Liver (tissue), 3 donors: ENCODE measurements at regions not wholly inside any gene's neighbourhood (a gene's known extent, or its start where the extent isn't known, plus 50 kb on each side); places are given as distances from the start of the nearest gene placed in this dataset.

ENCODE experiments used
- EGR1 ChIP-seq, 2 donors: IDR thresholded peaks; 2 replicates each; pipeline ENCODE4 v1.6.1; 2016 to 2018; ENCODE audit warnings: antibody characterized with exemption in 2 of 2, low read depth in 2 of 2
- GABPA ChIP-seq, 2 donors: IDR thresholded peaks in 1 of 2; conservative IDR thresholded peaks in 1 of 2; 2 replicates each; pipeline ENCODE4 v1.6.1; 2016; ENCODE audit warnings: antibody characterized with exemption in 2 of 2, mild to moderate bottlenecking in 1 of 2, moderate library complexity in 1 of 2
- JUND ChIP-seq, 2 donors: IDR thresholded peaks; 2 replicates each; pipeline ENCODE4 v1.6.1; 2016; ENCODE audit warnings: antibody characterized with exemption in 2 of 2
- MAX ChIP-seq: IDR thresholded peaks from 2 replicates; pipeline ENCODE4 v1.6.1; 2016; ENCODE audit warnings: antibody characterized with exemption
- REST ChIP-seq: IDR thresholded peaks from 2 replicates; pipeline ENCODE4 v1.6.1; 2016; ENCODE audit warnings: antibody characterized with exemption, mild to moderate bottlenecking
- TF ChIP-seq, protein P1 (sequence below): fragments of 150-350 bp; IDR thresholded peaks from 2 replicates; pipeline ENCODE4 v1.5.1; 2017; ENCODE audit warnings: improper control_type of control experiment, low read depth, low read length; ENCODE audit not compliant: missing input control
- donor health status: healthy.
- donor health status: healthy.

DNA sequence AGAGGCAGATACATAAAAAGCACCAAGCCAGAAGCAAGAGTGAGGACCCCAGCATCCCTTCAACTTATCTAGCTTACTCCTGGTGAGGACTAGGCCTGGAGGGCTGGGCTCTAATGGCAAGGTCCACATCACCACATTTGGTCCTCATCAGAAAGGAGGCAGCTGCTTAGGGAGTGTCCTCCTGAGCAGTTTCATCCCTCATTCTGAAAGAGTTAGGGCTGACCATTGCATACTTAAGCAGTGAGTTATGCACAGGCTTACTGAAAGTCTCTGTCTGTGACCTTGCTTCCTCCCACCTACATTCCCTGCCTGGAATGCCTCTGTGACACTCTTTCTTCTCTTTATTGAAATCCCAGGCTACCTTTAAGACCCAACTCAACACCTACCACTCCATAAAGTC is 301.8 kb upstream of the ACVR2A start:
- TF ChIP-seq, protein P1, sequence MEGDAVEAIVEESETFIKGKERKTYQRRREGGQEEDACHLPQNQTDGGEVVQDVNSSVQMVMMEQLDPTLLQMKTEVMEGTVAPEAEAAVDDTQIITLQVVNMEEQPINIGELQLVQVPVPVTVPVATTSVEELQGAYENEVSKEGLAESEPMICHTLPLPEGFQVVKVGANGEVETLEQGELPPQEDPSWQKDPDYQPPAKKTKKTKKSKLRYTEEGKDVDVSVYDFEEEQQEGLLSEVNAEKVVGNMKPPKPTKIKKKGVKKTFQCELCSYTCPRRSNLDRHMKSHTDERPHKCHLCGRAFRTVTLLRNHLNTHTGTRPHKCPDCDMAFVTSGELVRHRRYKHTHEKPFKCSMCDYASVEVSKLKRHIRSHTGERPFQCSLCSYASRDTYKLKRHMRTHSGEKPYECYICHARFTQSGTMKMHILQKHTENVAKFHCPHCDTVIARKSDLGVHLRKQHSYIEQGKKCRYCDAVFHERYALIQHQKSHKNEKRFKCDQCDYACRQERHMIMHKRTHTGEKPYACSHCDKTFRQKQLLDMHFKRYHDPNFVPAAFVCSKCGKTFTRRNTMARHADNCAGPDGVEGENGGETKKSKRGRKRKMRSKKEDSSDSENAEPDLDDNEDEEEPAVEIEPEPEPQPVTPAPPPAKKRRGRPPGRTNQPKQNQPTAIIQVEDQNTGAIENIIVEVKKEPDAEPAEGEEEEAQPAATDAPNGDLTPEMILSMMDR = no peak
- TF ChIP-seq JUND (IDR thresholded peaks at IDR 0.05) = no peak
- TF ChIP-seq EGR1 (IDR thresholded peaks at IDR 0.05; ENCODE audit: low read depth in 2 of 2) = no peak
- TF ChIP-seq MAX = no peak
- TF ChIP-seq GABPA (IDR thresholded peaks at IDR 0.05 in 1 of 2, conservative IDR thresholded peaks at IDR 0.05 in 1 of 2) = no peak
- TF ChIP-seq REST = no peak
